Stomach (tissue), 8 donors: ENCODE measurements at regions not wholly inside any gene's neighbourhood (a gene's known extent, or its start where the extent isn't known, plus 50 kb on each side); places are given as distances from the start of the nearest gene placed in this dataset.

Experiments used
- DNase-seq, 2 donors: peaks; one replicate each; pipeline versions ENCODE4 v3.0.0 to v3.0.0-alpha.2; 2013 to 2019
- H3K27ac ChIP-seq, 5 donors: fragments of 200-600 bp in 4 of 5; sonication (generic) in 4 of 5; one replicate each; pipeline ENCODE4 v1.5.1; 2013 to 2019; ENCODE audit warnings: mild to moderate bottlenecking in 1 of 5, moderate library complexity in 1 of 5
- H3K27me3 ChIP-seq, 3 donors: fragments of 200-600 bp; sonication (generic); one replicate each; pipeline ENCODE4 v1.5.1; 2017 to 2019; ENCODE audit warnings: mixed run types in 1 of 3
- H3K36me3 ChIP-seq, 4 donors: fragments of 200-600 bp; sonication (generic); 1 replicate in 3 of 4; 2 replicates in 1 of 4; pipeline ENCODE4 v1.5.1; 2016 to 2019
- H3K4me1 ChIP-seq, 4 donors: fragments of 200-600 bp; sonication (generic); one replicate each; pipeline ENCODE4 v1.5.1; 2016 to 2019
- H3K4me3 ChIP-seq, 4 donors: fragments of 200-600 bp; sonication (generic) in 3 of 4; one replicate each; pipeline ENCODE4 v1.5.1; 2016 to 2019; ENCODE audit warnings: mild to moderate bottlenecking in 1 of 4
- H3K9me3 ChIP-seq, 4 donors: fragments of 200-600 bp; sonication (generic); one replicate each; pipeline ENCODE4 v1.5.1; 2016 to 2019
- EP300 ChIP-seq: sonication (generic); formaldehyde crosslinking; IDR thresholded peaks from one replicate; pipeline ENCODE4 v1.6.1; 2017; ENCODE audit warnings: antibody characterized with exemption
- POLR2A ChIP-seq, 4 donors: fragments of 450-650 bp; IDR thresholded peaks; one replicate each; pipeline ENCODE4 v1.6.1; 2016; ENCODE audit warnings: antibody characterized with exemption in 4 of 4, control low read depth in 2 of 4, mild to moderate bottlenecking in 1 of 4, moderate library complexity in 1 of 4
- POLR2AphosphoS5 ChIP-seq, 3 donors: sonication (generic); formaldehyde crosslinking; IDR thresholded peaks; one replicate each; pipeline ENCODE4 v1.6.1; 2016; ENCODE audit warnings: antibody characterized with exemption in 3 of 3
- WGBS, 5 donors: extraction: QIAGEN DNeasy Blood & Tissue Kit in 3 of 5; methylation state at CpG; one replicate each; pipeline versions ENCODE4 v1.1.5 to v1.1.7; 2013 to 2018; 5-methylcytosine and 5-hydroxymethylcytosine counted together
- intact Hi-C: fragments of 100-400 bp; cut with DNase I; formaldehyde crosslinking; loops from one replicate; pipeline ENCODE4 v1.15.1; 2023; ENCODE audit warnings: low total_unique reads
- TF ChIP-seq, protein P1 (sequence below), 7 experiments: fragments of 450-650 bp in 4 of 7; fragments of 200-600 bp in 3 of 7; sonication (generic) in 3 of 7; IDR thresholded peaks; one replicate each; pipeline ENCODE4 v1.5.1; 2016 to 2019; ENCODE audit warnings: antibody characterized with exemption in 7 of 7, control low read depth in 2 of 7, mild to moderate bottlenecking in 1 of 7
- donor health status: healthy with polysubstance abuse.
- donor health status: Bipolar disorder and iron deficiency.
- donor health status: healthy.

DNA sequence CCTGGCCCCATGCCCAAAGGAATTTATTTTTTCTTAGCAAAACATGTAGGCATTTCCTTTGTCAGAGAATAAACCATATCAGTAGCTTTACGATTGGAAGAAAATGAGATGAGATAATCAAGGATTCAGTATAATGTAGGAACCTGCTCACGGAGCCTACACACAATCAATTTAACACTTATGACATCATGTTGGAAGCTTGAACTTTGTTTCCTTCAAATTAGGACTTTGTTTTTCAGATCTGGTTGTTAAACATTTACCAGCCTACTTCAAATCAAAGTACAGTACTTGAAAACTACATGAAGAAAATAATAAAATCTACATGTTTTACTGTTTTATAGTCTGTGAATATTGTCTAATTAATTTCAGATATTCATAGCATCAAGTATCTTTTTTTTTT, 639.0 kb upstream of the ATXN8OS start:
- Histone ChIP-seq H3K4me3 (no peak overlapping the region), H3K36me3 (no peaks in the 10 kb centered on the region), H3K9me3 (peaks cover 0 to 10% (median 0%) of the 10 kb centered on the region in 4 donors), H3K27me3 (no peaks in the 10 kb centered on the region), H3K27ac (no peak overlapping the region), H3K4me1 (no peaks in the 10 kb centered on the region)
- intact Hi-C loops, result no loop called here
- TF ChIP-seq POLR2AphosphoS5 (IDR thresholded peaks at IDR 0.05) (no peak), POLR2A (IDR thresholded peaks at IDR 0.05) (no peak), EP300 (no peak)
- TF ChIP-seq, protein P1, sequence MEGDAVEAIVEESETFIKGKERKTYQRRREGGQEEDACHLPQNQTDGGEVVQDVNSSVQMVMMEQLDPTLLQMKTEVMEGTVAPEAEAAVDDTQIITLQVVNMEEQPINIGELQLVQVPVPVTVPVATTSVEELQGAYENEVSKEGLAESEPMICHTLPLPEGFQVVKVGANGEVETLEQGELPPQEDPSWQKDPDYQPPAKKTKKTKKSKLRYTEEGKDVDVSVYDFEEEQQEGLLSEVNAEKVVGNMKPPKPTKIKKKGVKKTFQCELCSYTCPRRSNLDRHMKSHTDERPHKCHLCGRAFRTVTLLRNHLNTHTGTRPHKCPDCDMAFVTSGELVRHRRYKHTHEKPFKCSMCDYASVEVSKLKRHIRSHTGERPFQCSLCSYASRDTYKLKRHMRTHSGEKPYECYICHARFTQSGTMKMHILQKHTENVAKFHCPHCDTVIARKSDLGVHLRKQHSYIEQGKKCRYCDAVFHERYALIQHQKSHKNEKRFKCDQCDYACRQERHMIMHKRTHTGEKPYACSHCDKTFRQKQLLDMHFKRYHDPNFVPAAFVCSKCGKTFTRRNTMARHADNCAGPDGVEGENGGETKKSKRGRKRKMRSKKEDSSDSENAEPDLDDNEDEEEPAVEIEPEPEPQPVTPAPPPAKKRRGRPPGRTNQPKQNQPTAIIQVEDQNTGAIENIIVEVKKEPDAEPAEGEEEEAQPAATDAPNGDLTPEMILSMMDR (IDR thresholded peaks at IDR 0.05), result no peak
- no peak for DNase-seq
- WGBS, 5 donors, result 28 to 62% (median 46%) methylated on average over 2 of the region's 2 CpGs

DNA sequence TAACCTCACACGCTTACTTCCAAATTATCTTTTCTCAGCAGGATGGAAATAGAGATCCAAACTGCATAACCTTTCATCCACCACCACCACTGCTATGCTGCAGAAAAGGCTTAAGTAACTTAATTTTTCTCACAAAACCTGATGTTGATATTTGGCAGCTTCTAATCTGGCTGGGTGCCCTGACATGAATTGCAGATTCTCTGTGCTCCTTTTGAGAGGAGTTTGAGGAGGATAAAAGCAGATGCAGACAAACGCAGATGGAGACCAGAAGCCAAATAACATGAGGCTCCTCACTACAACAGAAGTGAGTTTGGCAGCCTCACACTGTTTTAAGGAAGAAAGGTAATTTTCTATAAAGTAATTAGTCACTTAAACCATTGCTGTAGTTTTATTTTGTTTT, 646.2 kb upstream of the ATXN8OS start:
- no peak overlapping the region for H3K27ac ChIP-seq
- intact Hi-C loops, result no loop called here
- H3K36me3 ChIP-seq, result no peaks in the 10 kb centered on the region
- TF ChIP-seq, protein P1 (IDR thresholded peaks at IDR 0.05), result no peak
- no peak for TF ChIP-seq EP300
- no peak for TF ChIP-seq POLR2AphosphoS5 (IDR thresholded peaks at IDR 0.05)
- TF ChIP-seq POLR2A (IDR thresholded peaks at IDR 0.05), result no peak
- DNase-seq, result peak in 1 of 2 donors; percentile 46
- no peaks in the 10 kb centered on the region for H3K27me3 ChIP-seq
- no peak overlapping the region for H3K4me3 ChIP-seq
- WGBS, 5 donors, result 48 to 67% (median 62%) methylated on average over 2 of the region's 2 CpGs
- no peaks in the 10 kb centered on the region for H3K9me3 ChIP-seq
- no peaks in the 10 kb centered on the region for H3K4me1 ChIP-seq

DNA sequence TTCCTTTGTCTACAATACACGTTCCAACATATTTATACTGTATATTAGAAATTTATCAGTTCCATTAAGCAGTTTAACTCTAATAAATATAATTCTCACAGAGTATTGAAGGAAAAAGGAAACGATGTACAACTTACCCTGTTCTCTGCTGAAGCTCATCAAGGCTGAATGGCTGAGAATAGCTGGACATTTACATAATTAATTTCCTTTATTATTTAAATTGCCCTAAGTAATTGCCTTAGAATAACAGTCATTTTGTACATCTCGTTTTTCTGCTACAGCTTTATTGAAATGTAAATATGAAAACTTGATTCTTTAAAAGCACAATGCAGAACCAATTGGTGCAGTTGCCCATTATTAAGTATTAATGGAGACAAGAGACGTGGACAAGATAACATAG, 648.3 kb upstream of the ATXN8OS start:
- 48 to 62% (median 51%) methylated on average over 4 of the region's 4 CpGs for WGBS, 5 donors

DNA sequence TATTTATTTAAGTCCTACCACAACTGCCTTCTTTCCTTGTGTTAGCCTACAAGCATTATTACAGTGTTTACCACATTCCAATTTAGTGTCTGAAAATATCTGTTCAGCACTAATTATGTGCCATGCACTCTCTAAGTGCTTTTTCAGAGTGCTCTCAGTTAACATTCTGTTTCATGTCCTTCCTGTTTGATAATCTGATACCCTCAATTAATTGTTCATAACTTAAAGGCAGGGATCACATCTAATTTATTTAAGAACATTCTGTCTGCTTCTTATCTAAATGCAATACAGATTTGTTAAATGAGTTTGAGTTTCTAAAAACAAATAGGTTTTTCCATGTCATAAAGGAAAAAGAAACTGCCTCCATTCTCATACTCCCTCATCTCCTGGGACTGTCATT, 649.6 kb upstream of the ATXN8OS start:
- no peaks in the 10 kb centered on the region for H3K36me3 ChIP-seq
- DNase-seq, result no peak
- no peaks in the 10 kb centered on the region for H3K4me1 ChIP-seq
- no peak overlapping the region for H3K4me3 ChIP-seq
- TF ChIP-seq POLR2AphosphoS5 (IDR thresholded peaks at IDR 0.05), result no peak
- TF ChIP-seq, protein P1 (IDR thresholded peaks at IDR 0.05), result no peak
- no peak for TF ChIP-seq POLR2A (IDR thresholded peaks at IDR 0.05)
- no peak for TF ChIP-seq EP300
- H3K27me3 ChIP-seq, result no peaks in the 10 kb centered on the region
- no peaks in the 10 kb centered on the region for H3K9me3 ChIP-seq
- intact Hi-C loops, result no loop called here
- H3K27ac ChIP-seq, result no peak overlapping the region

More for the DNA sequence above, 648.3 kb upstream of the ATXN8OS start:
- Histone ChIP-seq H3K27me3 (no peaks in the 10 kb centered on the region), H3K9me3 (no peaks in the 10 kb centered on the region), H3K4me1 (no peaks in the 10 kb centered on the region), H3K27ac (no peak overlapping the region), H3K4me3 (no peak overlapping the region), H3K36me3 (no peaks in the 10 kb centered on the region)
- TF ChIP-seq, protein P1 (IDR thresholded peaks at IDR 0.05), result no peak
- TF ChIP-seq POLR2A (IDR thresholded peaks at IDR 0.05) (no peak), POLR2AphosphoS5 (IDR thresholded peaks at IDR 0.05) (no peak), EP300 (no peak)
- intact Hi-C loops, result no loop called here
- no peak for DNase-seq
